K562 (cell line): ENCODE measurements at regions not wholly inside any gene's neighbourhood (a gene's known extent, or its start where the extent isn't known, plus 50 kb on each side); places are given as distances from the start of the nearest gene placed in this dataset.

Experiments used
- ATAC-seq: fragments of 200-7000 bp; cut with Tn5 transposase; 3 replicates; pipeline ENCODE4 v1.9.1; 2020; ENCODE audit warnings: moderate library complexity
- BruUV-seq: library from RNA; stranded (reverse); fragments of 400-500 nt; replicated peaks from 2 replicates; lab custom pipeline; 2021; lab: Mats Ljungman, UMichigan
- CTCF ChIA-PET: fragments of 300-600 bp; formaldehyde crosslinking; extraction: SDS; loops from one replicate; lab custom pipeline; 2021; ENCODE audit warnings: low intra/inter-chr PET ratio; lab: Yijun Ruan, JAX
- POLR2A ChIA-PET: fragments of 300-600, 350-650 bp; sonication (Branson Sonifier 250); formaldehyde crosslinking; extraction: SDS; loops from one replicate; lab custom pipeline; 2021; ENCODE audit warnings: antibody characterized with exemption, inconsistent platforms; lab: Yijun Ruan, JAX
- DNase-seq, 4 experiments: peaks; one replicate each; pipeline versions ENCODE4 v3.0.0 to v3.0.0-alpha.2; 2011 to 2018; ENCODE audit warnings: low spot score in 3 of 4, mixed read lengths in 3 of 4; ENCODE audit errors: extremely low read depth in 1 of 4
- FAIRE-seq: peaks from 2 replicates; lab custom pipeline; 2011; peaks lifted over from hg19 to GRCh38; lab: Jason Lieb, UNC
- H2AFZ ChIP-seq: 2 replicates; pipeline ENCODE4 v1.6.0; 2011; ENCODE audit warnings: low read depth, low read length, control low read depth, inconsistent platforms
- H3K27ac ChIP-seq: fragments of 200-600 bp; 3 replicates; pipeline ENCODE4 v1.8.0; 2011; ENCODE audit warnings: low read depth, mild to moderate bottlenecking, control low read depth, inconsistent platforms, low read length, moderate library complexity, mixed read lengths; ENCODE audit errors: extremely low read depth
- H3K27me3 ChIP-seq, 2 experiments: fragments of 300-600 bp in 1 of 2; 2 replicates in 1 of 2; 3 replicates in 1 of 2; pipeline versions ENCODE4 v1.6.0 to v1.8.0; 2011; ENCODE audit warnings: inconsistent platforms in 2 of 2, low read length in 2 of 2, mild to moderate bottlenecking in 1 of 2, mixed read lengths in 1 of 2, moderate library complexity in 1 of 2; ENCODE audit not compliant: control insufficient read depth in 2 of 2, insufficient read depth in 2 of 2
- H3K36me3 ChIP-seq: fragments of 300-600 bp; 3 replicates; pipeline ENCODE4 v1.8.0; 2011; ENCODE audit warnings: mild to moderate bottlenecking, low read length, inconsistent platforms; ENCODE audit not compliant: control insufficient read depth, insufficient read depth
- H3K4me1 ChIP-seq, 2 experiments: fragments of 200-600 bp in 1 of 2; replicated peaks in 1 of 2; 2 replicates in 1 of 2; 3 replicates in 1 of 2; pipeline versions ENCODE4 v1.5.1 to v1.8.0; 2011; ENCODE audit warnings: inconsistent platforms in 2 of 2, low read length in 2 of 2, mild to moderate bottlenecking in 1 of 2, mixed read lengths in 1 of 2, moderate library complexity in 1 of 2; ENCODE audit not compliant: control insufficient read depth in 2 of 2, insufficient read depth in 2 of 2
- H3K4me2 ChIP-seq: 2 replicates; pipeline ENCODE4 v1.6.1; 2011; ENCODE audit warnings: low read length, control low read depth, inconsistent platforms, mixed read lengths; ENCODE audit not compliant: insufficient read depth
- H3K4me3 ChIP-seq: fragments of 200-600 bp; sonication (generic), shearing (Covaris generic); 2 replicates; pipeline ENCODE4 v1.5.1; 2016; ENCODE audit warnings: control low read depth, inconsistent platforms
- H3K79me2 ChIP-seq: fragments of 200-600 bp; 3 replicates; pipeline ENCODE4 v1.8.0; 2011; ENCODE audit warnings: low read length, inconsistent platforms; ENCODE audit not compliant: control insufficient read depth, insufficient read depth
- H3K9ac ChIP-seq, 2 experiments: 2 replicates each; pipeline versions ENCODE4 v1.6.0 to v1.6.1; 2011; ENCODE audit warnings: low read depth in 2 of 2, low read length in 2 of 2, control low read depth in 1 of 2, inconsistent platforms in 1 of 2, mild to moderate bottlenecking in 1 of 2, mixed read lengths in 1 of 2; ENCODE audit not compliant: insufficient read depth in 1 of 2
- H3K9me1 ChIP-seq: one replicate; pipeline ENCODE4 v1.6.0; 2011; ENCODE audit warnings: inconsistent platforms, mild to moderate bottlenecking, low read length, moderate library complexity; ENCODE audit not compliant: control insufficient read depth, insufficient read depth
- H3K9me3 ChIP-seq: replicated peaks from 2 replicates; pipeline ENCODE4 v1.5.1; 2011; ENCODE audit warnings: low read depth, low read length, inconsistent platforms; ENCODE audit not compliant: control insufficient read depth, insufficient read depth
- H4K20me1 ChIP-seq: replicated peaks from 2 replicates; pipeline ENCODE4 v1.6.1; 2011; ENCODE audit warnings: low read length, inconsistent platforms, mixed read lengths; ENCODE audit not compliant: control insufficient read depth, insufficient read depth
- EZH2 ChIP-seq: IDR thresholded peaks from 2 replicates; pipeline ENCODE4 v1.6.1; 2012; ENCODE audit warnings: low read depth, mild to moderate bottlenecking, inconsistent platforms, low read length, borderline replicate concordance
- GABPA ChIP-seq: fragments of 200-800 bp; sonication (Bioruptor generic); conservative IDR thresholded peaks from 2 replicates; pipeline ENCODE4 v1.6.1; 2016; ENCODE audit warnings: low read depth, missing genetic modification characterization, missing compliant biosample characterization
- HEY1 ChIP-seq: fragments of 250-450 bp; sonication (Bioruptor Pico); IDR thresholded peaks from 2 replicates; pipeline ENCODE4 v1.5.0; 2020; ENCODE audit warnings: mild to moderate bottlenecking, moderate library complexity, borderline replicate concordance
- JUNB ChIP-seq: fragments of 450-650 bp; formaldehyde crosslinking; conservative IDR thresholded peaks from 2 replicates; pipeline ENCODE4 v1.4.0; 2020; ENCODE audit warnings: mild to moderate bottlenecking
- SMARCA5 ChIP-seq: fragments of 450-650 bp; IDR thresholded peaks from 2 replicates; pipeline ENCODE4 v1.6.1; 2016
- SMARCC2 ChIP-seq: fragments of 450-650 bp; IDR thresholded peaks from 2 replicates; pipeline ENCODE4 v1.6.1; 2017; ENCODE audit warnings: antibody characterized with exemption, moderate library complexity, mild to moderate bottlenecking, low read depth
- ZNF24 ChIP-seq: fragments of 450-650 bp; IDR thresholded peaks from 2 replicates; pipeline ENCODE4 v1.6.1; 2016
- ZNF561 ChIP-seq: fragments of 450-650 bp; formaldehyde crosslinking; conservative IDR thresholded peaks from 2 replicates; pipeline ENCODE4 v1.4.0; 2020; ENCODE audit warnings: mild to moderate bottlenecking, moderate library complexity
- WGBS: fragments of 100-300 bp; shearing (Covaris generic); methylation state at CpG from one replicate; pipeline ENCODE4 v1.1.6; 2016; ENCODE audit warnings: low coverage, mixed read lengths; ENCODE audit not compliant: insufficient coverage; ENCODE audit errors: missing lambda C conversion rate; 5-methylcytosine and 5-hydroxymethylcytosine counted together
- in situ Hi-C: fragments of 300-500 bp; cut with MboI; formaldehyde crosslinking; loops from 4 replicates; pipeline ENCODE4 v1.15.0; 2018; ENCODE audit warnings: inconsistent platforms, mixed read lengths
- intact Hi-C: fragments of 100-400 bp; cut with micrococcal nuclease; formaldehyde crosslinking; loops from 2 replicates; pipeline ENCODE4 v1.14.2; 2022
- TF ChIP-seq, protein P1 (sequence below): sonication (generic); IDR thresholded peaks from 2 replicates; pipeline ENCODE4 v1.6.1; 2016

DNA sequence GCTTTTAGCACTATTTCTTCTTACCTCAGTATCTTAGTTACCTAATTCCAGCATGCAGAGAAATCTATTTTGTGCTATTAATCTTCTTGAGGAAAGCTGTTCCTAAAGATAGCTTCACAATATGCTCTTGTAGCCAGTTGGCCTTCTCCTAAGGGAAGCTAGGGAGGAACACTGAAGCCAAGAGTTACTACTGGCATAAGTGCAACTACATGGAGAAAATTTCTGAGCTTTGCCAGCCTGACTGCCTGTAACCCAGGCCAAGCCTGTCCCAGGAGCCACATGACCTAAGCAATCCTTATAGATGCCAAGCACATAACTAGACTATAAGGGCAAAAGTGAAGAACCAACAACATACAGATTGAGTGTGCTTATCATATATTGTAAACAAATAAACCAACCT lies 890.2 kb downstream of the FLRT2 start (continued):
- TF ChIP-seq ZNF561 (CRISPR knock-in tag) = no peak

DNA sequence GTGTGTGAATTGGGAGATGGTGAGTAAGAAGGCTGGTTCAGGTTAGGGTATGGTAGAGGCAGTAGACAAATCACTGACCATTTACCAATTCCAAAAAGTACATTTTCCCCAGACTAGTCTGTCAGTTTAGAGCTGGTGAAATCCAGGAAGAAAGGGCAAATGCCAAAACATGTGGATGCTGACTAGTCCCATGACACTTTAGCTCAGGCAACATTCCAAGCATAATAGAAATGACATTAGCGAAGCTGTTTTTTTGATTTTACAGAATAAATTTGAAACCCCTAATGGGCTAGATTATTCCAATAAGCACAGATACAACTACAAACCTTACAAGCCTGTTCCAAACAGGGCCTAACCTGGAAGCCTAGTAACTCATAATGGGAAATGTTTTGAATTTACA lies 884.2 kb downstream of the FLRT2 start:
- TF ChIP-seq, protein P1, sequence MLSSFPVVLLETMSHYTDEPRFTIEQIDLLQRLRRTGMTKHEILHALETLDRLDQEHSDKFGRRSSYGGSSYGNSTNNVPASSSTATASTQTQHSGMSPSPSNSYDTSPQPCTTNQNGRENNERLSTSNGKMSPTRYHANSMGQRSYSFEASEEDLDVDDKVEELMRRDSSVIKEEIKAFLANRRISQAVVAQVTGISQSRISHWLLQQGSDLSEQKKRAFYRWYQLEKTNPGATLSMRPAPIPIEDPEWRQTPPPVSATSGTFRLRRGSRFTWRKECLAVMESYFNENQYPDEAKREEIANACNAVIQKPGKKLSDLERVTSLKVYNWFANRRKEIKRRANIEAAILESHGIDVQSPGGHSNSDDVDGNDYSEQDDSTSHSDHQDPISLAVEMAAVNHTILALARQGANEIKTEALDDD = no peak
- TF ChIP-seq JUNB (CRISPR knock-in tag) = no peak
- TF ChIP-seq EZH2 = no peak
- no peak for TF ChIP-seq HEY1 (CRISPR knock-in tag)
- TF ChIP-seq GABPA (tag) = no peak
- TF ChIP-seq ZNF24 = no peak
- no peak for TF ChIP-seq SMARCA5
- no peak for TF ChIP-seq SMARCC2
- TF ChIP-seq, all 486 proteins: peak for 0
- Histone ChIP-seq H3K4me2 (no peak overlapping the region), H3K4me1 (no peaks in the 10 kb centered on the region), H3K79me2 (no peaks in the 10 kb centered on the region), H4K20me1 (no peaks in the 10 kb centered on the region), H3K27me3 (no peaks in the 10 kb centered on the region), H3K4me3 (no peak overlapping the region), H3K36me3 (no peaks in the 10 kb centered on the region), H3K27ac (no peak overlapping the region), H3K9ac (no peak overlapping the region), H3K9me1 (no peaks in the 10 kb centered on the region), H3K9me3 (no peaks in the 10 kb centered on the region), H2AFZ (no peak overlapping the region)
- ATAC-seq (no peak), FAIRE-seq (no peak), DNase-seq (no peak)
- WGBS = 0% methylated on average over 1 of the region's 1 CpG
- intact Hi-C loops = no loop called here
- no TSS peak for BruUV-seq
- in situ Hi-C loops = no loop called here
- ChIA-PET POLR2A (no interaction called here), CTCF (no interaction called here)
